ENCODE measurements at regions not wholly inside any gene's neighbourhood (a gene's known extent, or its start where the extent isn't known, plus 50 kb on each side); places are given as distances from the start of the nearest gene placed in this dataset.

GRCh38 chr16:64171632-64172031, 950.2 kb downstream of the CDH11 start:
- POLR2A ChIA-PET = no interaction called here
- no peak overlapping the region for H3K27ac Mint-ChIP-seq
- H3K27me3 Mint-ChIP-seq = no peaks in the 10 kb centered on the region
- Histone ChIP-seq H3K4me3 (ENCODE audit: low read length) (no peak overlapping the region), H3K27me3 (ENCODE audit: control insufficient read depth in 1 of 2, insufficient read depth in 2 of 2, low read length in 2 of 2) (no peaks in the 10 kb centered on the region), H3K9me3 (ENCODE audit: control insufficient read depth in 1 of 2, insufficient read depth in 1 of 2, low read length in 2 of 2) (peaks cover under 1 to 17% of the 10 kb centered on the region in 2 experiments), H3K36me3 (ENCODE audit: insufficient read depth, low read length) (no peaks in the 10 kb centered on the region), H3K4me1 (ENCODE audit: insufficient read depth, low read length) (no peaks in the 10 kb centered on the region), H3K27ac (ENCODE audit: low read depth in 1 of 2, low read length in 2 of 2) (no peak overlapping the region)
- H3K36me3 Mint-ChIP-seq (ENCODE audit: low read depth) = no peaks in the 10 kb centered on the region
- H3K4me1 Mint-ChIP-seq (ENCODE audit: low read depth) = no peaks in the 10 kb centered on the region
- H3K9me3 Mint-ChIP-seq = peaks cover 13% of the 10 kb centered on the region
- no peak for TF ChIP-seq CTCF (IDR thresholded peaks at IDR 0.05)
- intact Hi-C loops (cut with DNase I, micrococcal nuclease) = no loop called here
- CTCF ChIA-PET = no interaction called here
- no peak overlapping the region for H3K4me3 Mint-ChIP-seq
- DNase-seq (no peak), ATAC-seq (ENCODE audit: poor library complexity) (no peak)

GRCh38 chr16:64168371-64168770, 953.5 kb downstream of the CDH11 start:
- Histone ChIP-seq H3K9me3 (ENCODE audit: control insufficient read depth in 1 of 2, insufficient read depth in 1 of 2, low read length in 2 of 2) (peaks cover 0 to 17% of the 10 kb centered on the region in 2 experiments), H3K27ac (ENCODE audit: low read depth in 1 of 2, low read length in 2 of 2) (no peak overlapping the region), H3K4me1 (ENCODE audit: insufficient read depth, low read length) (no peaks in the 10 kb centered on the region), H3K27me3 (ENCODE audit: control insufficient read depth in 1 of 2, insufficient read depth in 2 of 2, low read length in 2 of 2) (no peaks in the 10 kb centered on the region), H3K4me3 (ENCODE audit: low read length) (no peak overlapping the region), H3K36me3 (ENCODE audit: insufficient read depth, low read length) (no peaks in the 10 kb centered on the region)
- Mint-ChIP-seq H3K27me3 (no peaks in the 10 kb centered on the region), H3K4me1 (ENCODE audit: low read depth) (no peaks in the 10 kb centered on the region), H3K36me3 (ENCODE audit: low read depth) (no peaks in the 10 kb centered on the region), H3K9me3 (peaks cover 11% of the 10 kb centered on the region), H3K4me3 (no peak overlapping the region), H3K27ac (no peak overlapping the region)
- CTCF ChIA-PET = no interaction called here
- intact Hi-C loops (cut with DNase I, micrococcal nuclease) = no loop called here
- no peak for ATAC-seq (ENCODE audit: poor library complexity)
- TF ChIP-seq CTCF (IDR thresholded peaks at IDR 0.05) = no peak
- POLR2A ChIA-PET = no interaction called here
- no peak for DNase-seq

- H3K27ac Mint-ChIP-seq = no peak overlapping the region
These were observed 953.9 kb downstream of the CDH11 start for GRCh38 chr16:64167936-64168335.

More at GRCh38 chr16:64167936-64168335, 953.9 kb downstream of the CDH11 start:
- H3K36me3 ChIP-seq (ENCODE audit: insufficient read depth, low read length) = no peaks in the 10 kb centered on the region
- H3K4me1 Mint-ChIP-seq (ENCODE audit: low read depth) = no peaks in the 10 kb centered on the region
- intact Hi-C loops (cut with DNase I, micrococcal nuclease) = no loop called here
- no peaks in the 10 kb centered on the region for H3K4me1 ChIP-seq (ENCODE audit: insufficient read depth, low read length)
- no peaks in the 10 kb centered on the region for H3K27me3 ChIP-seq (ENCODE audit: control insufficient read depth in 1 of 2, insufficient read depth in 2 of 2, low read length in 2 of 2)
- TF ChIP-seq CTCF (IDR thresholded peaks at IDR 0.05) = no peak
- H3K36me3 Mint-ChIP-seq (ENCODE audit: low read depth) = no peaks in the 10 kb centered on the region
- H3K4me3 Mint-ChIP-seq = no peak overlapping the region
- no peaks in the 10 kb centered on the region for H3K27me3 Mint-ChIP-seq
- no peak overlapping the region for H3K27ac ChIP-seq (ENCODE audit: low read depth in 1 of 2, low read length in 2 of 2)
- no peak overlapping the region for H3K4me3 ChIP-seq (ENCODE audit: low read length)
- ChIA-PET POLR2A (no interaction called here), CTCF (no interaction called here)
- DNase-seq (no peak), ATAC-seq (ENCODE audit: poor library complexity) (no peak)
- H3K9me3 Mint-ChIP-seq = peaks cover 11% of the 10 kb centered on the region
- H3K9me3 ChIP-seq (ENCODE audit: control insufficient read depth in 1 of 2, insufficient read depth in 1 of 2, low read length in 2 of 2) = peaks cover 0 to 17% of the 10 kb centered on the region in 2 experiments

Measured in CD4-positive, alpha-beta T cell (primary cell).